ENCODE measurements at regions not wholly inside any gene's neighbourhood (a gene's known extent, or its start where the extent isn't known, plus 50 kb on each side); places are given as distances from the start of the nearest gene placed in this dataset.
"Not testable (repeated sequence)": the region's sequence is repeated elsewhere in the genome, so short reads cannot be mapped to it uniquely, and the experiment has no call there.

DNA sequence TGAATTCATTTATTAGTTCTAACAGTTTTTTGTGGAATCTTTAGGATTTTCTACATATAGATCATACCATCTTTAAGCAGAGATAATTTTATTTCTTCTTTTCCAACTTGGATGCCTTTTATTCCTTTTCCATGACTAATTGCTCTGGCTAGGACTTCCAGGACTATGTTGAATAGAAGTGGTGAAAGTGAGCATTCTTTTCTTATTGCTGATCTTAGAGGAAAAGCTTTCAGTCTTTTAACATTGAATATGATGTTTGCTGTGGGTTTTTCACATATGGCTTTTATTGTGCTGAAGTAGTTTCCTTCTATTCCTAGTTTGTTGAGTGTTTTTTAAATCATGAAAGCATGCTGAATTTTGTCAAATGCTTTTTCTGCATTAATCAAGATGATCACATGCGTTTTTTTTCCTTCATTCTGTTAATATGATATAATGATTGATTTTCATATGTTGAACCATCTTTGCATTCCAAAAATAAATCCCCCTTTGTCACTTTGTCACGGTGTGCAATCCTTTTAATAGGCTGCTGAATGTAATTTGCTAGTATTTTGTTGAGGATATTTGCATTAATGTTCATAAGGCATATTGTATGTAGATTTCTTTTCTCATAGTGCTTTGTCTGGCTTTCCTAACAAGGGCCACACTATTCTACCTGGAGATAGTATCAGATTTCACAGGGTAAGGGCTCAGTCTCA lies 92.9 kb downstream of the ZNF467 start:
- H3K27me3 Mint-ChIP-seq (ENCODE audit: low read depth): no peaks in the 10 kb centered on the region; the same call in 1 of the 2 replicates
- ChIA-PET CTCF (interaction anchor here (0.8 to 1.9 kb wide), 3 partner anchors 18 to 61 kb away, joined by 3 to 15 read pairs (median 3); no protein-coding TSS in a partner anchor), POLR2A (no interaction called here)
- H3K27ac Mint-ChIP-seq: no peak overlapping the region
- ATAC-seq: no peak
- peaks cover 24% of the 10 kb centered on the region for H3K9me3 Mint-ChIP-seq
- peaks cover 32% of the 10 kb centered on the region for H3K4me1 Mint-ChIP-seq
- no peak overlapping the region for H3K4me3 Mint-ChIP-seq
- DNase-seq (ENCODE audit: low spot score): no peak
- no peaks in the 10 kb centered on the region for H3K36me3 Mint-ChIP-seq
- TF ChIP-seq, protein P1, sequence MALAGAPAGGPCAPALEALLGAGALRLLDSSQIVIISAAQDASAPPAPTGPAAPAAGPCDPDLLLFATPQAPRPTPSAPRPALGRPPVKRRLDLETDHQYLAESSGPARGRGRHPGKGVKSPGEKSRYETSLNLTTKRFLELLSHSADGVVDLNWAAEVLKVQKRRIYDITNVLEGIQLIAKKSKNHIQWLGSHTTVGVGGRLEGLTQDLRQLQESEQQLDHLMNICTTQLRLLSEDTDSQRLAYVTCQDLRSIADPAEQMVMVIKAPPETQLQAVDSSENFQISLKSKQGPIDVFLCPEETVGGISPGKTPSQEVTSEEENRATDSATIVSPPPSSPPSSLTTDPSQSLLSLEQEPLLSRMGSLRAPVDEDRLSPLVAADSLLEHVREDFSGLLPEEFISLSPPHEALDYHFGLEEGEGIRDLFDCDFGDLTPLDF (CRISPR knock-in tag; IDR thresholded peaks at IDR 0.05): no peak
- TF ChIP-seq, protein P2, sequence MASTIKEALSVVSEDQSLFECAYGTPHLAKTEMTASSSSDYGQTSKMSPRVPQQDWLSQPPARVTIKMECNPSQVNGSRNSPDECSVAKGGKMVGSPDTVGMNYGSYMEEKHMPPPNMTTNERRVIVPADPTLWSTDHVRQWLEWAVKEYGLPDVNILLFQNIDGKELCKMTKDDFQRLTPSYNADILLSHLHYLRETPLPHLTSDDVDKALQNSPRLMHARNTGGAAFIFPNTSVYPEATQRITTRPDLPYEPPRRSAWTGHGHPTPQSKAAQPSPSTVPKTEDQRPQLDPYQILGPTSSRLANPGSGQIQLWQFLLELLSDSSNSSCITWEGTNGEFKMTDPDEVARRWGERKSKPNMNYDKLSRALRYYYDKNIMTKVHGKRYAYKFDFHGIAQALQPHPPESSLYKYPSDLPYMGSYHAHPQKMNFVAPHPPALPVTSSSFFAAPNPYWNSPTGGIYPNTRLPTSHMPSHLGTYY (CRISPR knock-in tag; IDR thresholded peaks at IDR 0.05): no peak
- TF ChIP-seq FOXJ3 (CRISPR knock-in tag; IDR thresholded peaks at IDR 0.05; ENCODE audit: borderline replicate concordance): no peak
- no peak for TF ChIP-seq TEAD1 (CRISPR knock-in tag; IDR thresholded peaks at IDR 0.05)
- TF ChIP-seq, protein P3, sequence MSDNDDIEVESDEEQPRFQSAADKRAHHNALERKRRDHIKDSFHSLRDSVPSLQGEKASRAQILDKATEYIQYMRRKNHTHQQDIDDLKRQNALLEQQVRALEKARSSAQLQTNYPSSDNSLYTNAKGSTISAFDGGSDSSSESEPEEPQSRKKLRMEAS (CRISPR knock-in tag; IDR thresholded peaks at IDR 0.05): no peak
- no peak for TF ChIP-seq CBFB (CRISPR knock-in tag; IDR thresholded peaks at IDR 0.05; ENCODE audit: low read depth)
- TF ChIP-seq, protein P4, sequence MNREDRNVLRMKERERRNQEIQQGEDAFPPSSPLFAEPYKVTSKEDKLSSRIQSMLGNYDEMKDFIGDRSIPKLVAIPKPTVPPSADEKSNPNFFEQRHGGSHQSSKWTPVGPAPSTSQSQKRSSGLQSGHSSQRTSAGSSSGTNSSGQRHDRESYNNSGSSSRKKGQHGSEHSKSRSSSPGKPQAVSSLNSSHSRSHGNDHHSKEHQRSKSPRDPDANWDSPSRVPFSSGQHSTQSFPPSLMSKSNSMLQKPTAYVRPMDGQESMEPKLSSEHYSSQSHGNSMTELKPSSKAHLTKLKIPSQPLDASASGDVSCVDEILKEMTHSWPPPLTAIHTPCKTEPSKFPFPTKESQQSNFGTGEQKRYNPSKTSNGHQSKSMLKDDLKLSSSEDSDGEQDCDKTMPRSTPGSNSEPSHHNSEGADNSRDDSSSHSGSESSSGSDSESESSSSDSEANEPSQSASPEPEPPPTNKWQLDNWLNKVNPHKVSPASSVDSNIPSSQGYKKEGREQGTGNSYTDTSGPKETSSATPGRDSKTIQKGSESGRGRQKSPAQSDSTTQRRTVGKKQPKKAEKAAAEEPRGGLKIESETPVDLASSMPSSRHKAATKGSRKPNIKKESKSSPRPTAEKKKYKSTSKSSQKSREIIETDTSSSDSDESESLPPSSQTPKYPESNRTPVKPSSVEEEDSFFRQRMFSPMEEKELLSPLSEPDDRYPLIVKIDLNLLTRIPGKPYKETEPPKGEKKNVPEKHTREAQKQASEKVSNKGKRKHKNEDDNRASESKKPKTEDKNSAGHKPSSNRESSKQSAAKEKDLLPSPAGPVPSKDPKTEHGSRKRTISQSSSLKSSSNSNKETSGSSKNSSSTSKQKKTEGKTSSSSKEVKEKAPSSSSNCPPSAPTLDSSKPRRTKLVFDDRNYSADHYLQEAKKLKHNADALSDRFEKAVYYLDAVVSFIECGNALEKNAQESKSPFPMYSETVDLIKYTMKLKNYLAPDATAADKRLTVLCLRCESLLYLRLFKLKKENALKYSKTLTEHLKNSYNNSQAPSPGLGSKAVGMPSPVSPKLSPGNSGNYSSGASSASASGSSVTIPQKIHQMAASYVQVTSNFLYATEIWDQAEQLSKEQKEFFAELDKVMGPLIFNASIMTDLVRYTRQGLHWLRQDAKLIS (CRISPR knock-in tag; IDR thresholded peaks at IDR 0.05; ENCODE audit: borderline replicate concordance): no peak
- TF ChIP-seq, protein P5, sequence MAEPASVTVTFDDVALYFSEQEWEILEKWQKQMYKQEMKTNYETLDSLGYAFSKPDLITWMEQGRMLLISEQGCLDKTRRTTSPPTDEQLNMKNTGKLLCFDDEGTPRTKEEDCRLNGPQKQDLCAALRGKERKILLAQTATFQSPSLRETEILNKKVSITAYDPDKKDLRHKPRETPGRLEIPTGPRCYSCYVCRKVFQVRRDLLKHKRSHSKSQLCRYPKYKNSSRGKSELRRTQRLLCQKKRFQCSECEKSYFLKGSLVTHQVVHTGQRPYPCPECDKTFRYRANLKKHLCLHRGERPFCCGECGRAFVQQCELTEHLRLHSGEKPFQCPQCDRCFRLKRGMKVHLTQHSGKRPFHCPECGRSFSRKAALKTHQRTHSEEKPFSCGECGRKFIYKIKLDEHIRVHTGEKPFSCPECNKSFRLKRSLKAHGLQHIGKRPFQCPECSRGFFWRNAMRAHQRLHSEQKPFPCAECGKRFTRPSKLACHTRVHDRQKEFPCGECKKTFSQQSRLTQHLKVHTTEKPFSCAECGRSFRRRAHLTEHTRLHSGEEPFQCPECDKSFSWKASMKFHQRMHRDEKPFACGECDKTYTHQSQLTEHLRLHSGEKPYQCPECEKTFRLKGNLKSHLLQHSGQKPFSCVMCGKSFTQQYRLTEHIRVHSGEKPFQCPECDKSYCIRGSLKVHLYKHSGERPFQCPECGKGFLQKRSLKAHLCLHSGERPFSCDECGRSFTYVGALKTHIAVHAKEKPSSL (CRISPR knock-in tag; conservative IDR thresholded peaks at IDR 0.05): no peak
- TF ChIP-seq, protein P6, sequence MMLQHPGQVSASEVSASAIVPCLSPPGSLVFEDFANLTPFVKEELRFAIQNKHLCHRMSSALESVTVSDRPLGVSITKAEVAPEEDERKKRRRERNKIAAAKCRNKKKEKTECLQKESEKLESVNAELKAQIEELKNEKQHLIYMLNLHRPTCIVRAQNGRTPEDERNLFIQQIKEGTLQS (CRISPR knock-in tag; conservative IDR thresholded peaks at IDR 0.05): no peak
- no peak for TF ChIP-seq OVOL2 (CRISPR knock-in tag; IDR thresholded peaks at IDR 0.05; ENCODE audit: borderline replicate concordance)

DNA sequence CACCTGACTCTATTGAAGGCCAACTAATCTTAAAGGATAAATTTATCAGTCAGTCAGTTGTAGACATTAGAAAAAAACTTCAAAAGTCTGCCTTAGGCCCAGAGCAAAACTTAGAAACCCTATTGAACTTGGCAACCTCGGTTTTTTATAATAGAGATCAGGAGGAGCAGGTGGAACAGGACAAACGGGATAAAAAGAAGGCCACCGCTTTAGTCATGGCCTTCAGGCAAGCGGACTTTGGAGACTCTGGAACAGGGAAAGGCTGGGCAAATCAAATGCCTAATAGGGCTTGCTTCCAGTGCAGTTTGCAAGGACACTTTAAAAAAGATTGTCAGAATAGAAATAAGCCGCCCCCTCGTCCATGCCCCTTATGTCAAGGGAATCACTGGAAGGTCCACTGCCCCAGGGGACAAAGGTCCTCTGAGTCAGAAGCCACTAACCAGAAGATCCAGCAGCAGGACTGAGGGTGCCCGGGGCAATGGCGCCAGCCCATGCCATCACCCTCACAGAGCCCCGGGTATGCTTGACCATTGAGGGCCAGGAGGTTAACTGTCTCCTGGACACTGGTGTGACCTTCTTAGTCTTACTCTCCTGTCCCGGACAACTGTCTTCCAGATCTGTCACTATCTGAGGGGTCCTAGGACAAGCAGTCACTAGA lies 98.5 kb downstream of the ZNF467 start:
- POLR2A ChIA-PET; H3K27me3 Mint-ChIP-seq (ENCODE audit: low read depth); ATAC-seq; H3K36me3 Mint-ChIP-seq; H3K27ac Mint-ChIP-seq; H3K4me3 Mint-ChIP-seq; DNase-seq (ENCODE audit: low spot score); H3K4me1 Mint-ChIP-seq; CTCF ChIA-PET: not testable (repeated sequence)
- H3K9me3 Mint-ChIP-seq: peaks cover 16% of the 10 kb centered on the region
